ENCODE measurements at regions not wholly inside any gene's neighbourhood (a gene's known extent, or its start where the extent isn't known, plus 50 kb on each side); places are given as distances from the start of the nearest gene placed in this dataset.

- DNase-seq (no peak), ATAC-seq (no peak)
These were observed 105.5 kb upstream of the PROK2 start for GRCh38 chr3:71890356-71890931.

- DNase-seq (no peak), ATAC-seq (no peak)
These were observed 102.3 kb upstream of the PROK2 start for GRCh38 chr3:71887256-71887655.

DNA sequence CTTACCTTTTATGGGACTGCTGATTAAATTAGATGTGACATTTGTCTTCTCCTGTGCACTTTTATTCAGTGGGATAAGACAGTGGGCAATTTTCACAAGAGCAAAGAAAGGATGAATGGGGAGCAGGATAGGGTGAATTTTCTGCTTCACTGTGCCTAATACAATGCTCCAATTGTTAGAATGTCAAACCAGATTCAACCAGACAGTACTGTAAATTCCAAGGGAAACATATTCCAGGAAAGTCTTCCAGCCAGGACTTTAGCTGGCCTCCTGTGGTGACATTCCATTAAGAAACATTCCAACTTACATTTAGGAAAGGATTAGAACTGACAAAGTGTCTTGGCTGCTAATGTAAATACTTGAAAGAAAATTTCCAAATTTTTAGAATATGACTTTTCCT is 100.1 kb upstream of the PROK2 start:
- no peak for ATAC-seq
- no peak for DNase-seq

GRCh38 chr3:71881732-71882131 is 96.8 kb upstream of the PROK2 start:
- no peak for ATAC-seq
- DNase-seq: no peak

DNA sequence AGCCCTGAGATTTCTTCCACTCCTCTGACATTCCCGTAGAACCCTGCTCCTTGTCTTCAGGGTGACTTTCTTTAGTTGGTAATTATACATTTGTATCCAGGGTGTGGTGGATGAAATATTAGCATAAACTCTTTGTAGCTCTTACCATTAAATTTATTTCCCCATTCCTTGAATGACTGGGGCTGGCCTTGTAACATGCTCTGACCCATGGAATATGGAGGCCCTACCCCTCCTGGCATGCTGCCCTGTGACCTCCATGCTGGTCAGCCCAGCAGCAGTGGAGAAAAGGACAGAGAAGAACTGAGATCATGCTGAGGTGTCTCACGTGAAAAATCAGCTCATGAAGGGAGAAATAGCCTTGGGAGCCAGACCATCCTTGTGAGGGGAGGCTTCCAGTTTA is 96.1 kb upstream of the PROK2 start:
- ATAC-seq: no peak
- no peak for DNase-seq

DNA sequence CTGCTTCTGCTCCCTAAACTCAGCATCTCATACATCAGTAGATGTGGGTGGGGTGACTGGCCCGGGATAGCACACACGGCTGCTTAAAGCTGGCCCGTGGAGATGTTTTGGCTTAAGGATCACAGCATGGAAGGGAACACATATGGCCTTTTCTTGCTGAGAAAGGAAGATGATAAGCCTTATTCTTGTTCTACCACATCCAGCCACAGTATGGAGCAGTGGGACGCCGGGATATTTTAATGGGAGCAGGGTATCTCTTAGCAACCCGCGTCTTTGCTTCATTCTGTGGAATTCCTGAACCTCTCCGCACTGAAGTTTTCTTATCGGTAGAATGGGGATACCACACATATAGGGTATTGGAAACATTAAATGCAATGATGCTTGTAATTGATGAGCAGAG is 94.1 kb upstream of the PROK2 start:
- ATAC-seq (no peak), DNase-seq (no peak)

DNA sequence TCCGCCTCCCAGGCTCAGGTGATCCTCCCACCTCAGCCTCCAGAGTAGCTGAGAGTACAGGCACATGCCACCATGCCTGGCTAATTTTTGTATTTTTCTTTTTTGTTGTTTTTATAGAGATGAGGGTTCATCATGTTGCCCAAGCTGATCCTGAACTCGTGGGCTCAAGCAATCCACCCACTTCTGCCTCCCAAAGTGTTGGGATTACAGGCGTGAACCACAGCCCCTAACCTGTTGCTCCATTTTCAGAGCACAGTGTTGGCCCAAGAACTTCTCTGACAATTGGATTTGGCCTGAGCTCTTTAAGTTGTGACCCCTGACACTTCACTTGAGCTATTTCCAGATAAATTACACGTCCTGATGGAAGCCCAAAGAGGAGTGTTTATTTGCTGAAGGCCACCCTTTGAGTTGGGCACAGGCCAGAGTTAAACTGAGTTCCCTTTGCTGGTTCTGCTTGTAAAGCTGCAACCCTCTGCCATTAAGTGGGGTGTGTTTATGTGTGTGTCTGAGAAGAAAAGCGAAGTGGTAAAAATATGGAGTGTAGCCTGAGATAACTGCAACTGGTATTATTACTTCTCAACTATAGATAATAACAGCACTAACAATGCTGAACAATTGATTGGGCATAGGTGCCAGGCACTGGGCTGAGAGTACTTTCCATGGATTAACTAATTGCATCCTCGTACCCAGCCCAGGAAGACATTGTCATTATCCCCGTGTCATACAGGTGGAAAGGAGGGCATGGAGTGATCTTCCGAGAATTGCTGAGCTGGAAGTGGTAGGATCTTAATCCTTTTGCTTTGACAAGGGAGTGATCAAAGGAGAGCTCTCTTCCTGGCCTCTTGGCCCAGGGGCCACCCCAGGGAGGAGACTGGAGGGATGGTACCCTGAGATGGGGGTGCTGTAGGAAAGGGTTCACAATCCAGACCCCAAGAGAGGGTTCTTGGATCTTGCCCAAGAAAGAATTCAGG is 91.5 kb upstream of the PROK2 start:
- ATAC-seq: no peak
- no peak for DNase-seq

DNA sequence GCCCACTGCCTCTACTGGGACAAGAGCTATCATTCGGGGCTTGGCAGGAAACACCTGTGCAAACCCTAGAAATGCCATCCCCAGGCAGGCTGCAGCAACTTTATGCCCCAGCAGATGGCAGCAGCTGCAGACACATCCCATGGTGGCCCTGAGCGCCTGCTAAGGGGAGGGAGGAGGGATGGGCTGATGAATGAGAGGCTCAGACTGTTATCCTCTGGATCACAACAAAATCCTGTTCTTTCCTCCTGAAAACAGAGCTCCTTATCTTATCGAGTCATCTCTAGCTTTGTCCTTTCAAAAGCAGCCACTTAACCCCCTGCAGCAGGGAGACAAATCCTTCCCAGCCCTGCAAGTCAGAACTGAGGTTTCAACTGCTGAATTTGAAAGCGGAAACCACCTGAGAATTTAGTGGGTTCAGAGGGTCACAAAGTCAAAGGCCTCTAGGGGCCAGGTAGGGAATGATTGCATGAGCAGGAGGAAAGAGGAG is 90.6 kb upstream of the PROK2 start:
- ATAC-seq (peak; percentile 85), DNase-seq (peak; percentile 83)

GRCh38 chr3:71874618-71875017 is 89.7 kb upstream of the PROK2 start:
- no peak for DNase-seq
- ATAC-seq: no peak

- no peak for ATAC-seq
These were observed 88.2 kb upstream of the PROK2 start for GRCh38 chr3:71873093-71873611.

DNA sequence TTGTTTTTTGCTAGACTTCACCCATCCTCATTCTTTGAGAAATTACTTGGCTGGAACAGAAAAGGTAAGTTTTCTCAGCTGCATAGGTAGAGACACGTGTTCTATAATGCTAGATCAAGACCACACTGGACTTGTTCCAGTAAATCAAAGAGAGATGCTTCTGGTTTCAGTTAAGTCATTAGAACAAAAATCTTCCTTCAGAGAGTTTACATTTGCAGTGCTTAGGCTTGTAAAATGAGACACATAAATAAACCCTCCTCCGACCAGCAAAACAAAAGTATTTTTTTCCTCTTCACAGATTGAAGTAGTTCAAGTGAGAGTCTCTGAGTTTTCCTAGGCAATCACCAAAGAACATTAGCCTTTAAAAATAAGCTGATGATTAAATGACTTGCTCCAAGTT is 87.3 kb upstream of the PROK2 start:
- no peak for DNase-seq
- ATAC-seq: no peak

More at GRCh38 chr3:71873093-71873611, 88.2 kb upstream of the PROK2 start:
- DNase-seq: no peak

- ATAC-seq: no peak
- no peak for DNase-seq
These were observed 86.1 kb upstream of the PROK2 start for GRCh38 chr3:71870966-71871512.

- no peak for ATAC-seq
- no peak for DNase-seq
These were observed 83.9 kb upstream of the PROK2 start for GRCh38 chr3:71868876-71869275.

GRCh38 chr3:71865727-71866126 is 80.8 kb upstream of the PROK2 start:
- DNase-seq: no peak
- ATAC-seq: no peak

DNA sequence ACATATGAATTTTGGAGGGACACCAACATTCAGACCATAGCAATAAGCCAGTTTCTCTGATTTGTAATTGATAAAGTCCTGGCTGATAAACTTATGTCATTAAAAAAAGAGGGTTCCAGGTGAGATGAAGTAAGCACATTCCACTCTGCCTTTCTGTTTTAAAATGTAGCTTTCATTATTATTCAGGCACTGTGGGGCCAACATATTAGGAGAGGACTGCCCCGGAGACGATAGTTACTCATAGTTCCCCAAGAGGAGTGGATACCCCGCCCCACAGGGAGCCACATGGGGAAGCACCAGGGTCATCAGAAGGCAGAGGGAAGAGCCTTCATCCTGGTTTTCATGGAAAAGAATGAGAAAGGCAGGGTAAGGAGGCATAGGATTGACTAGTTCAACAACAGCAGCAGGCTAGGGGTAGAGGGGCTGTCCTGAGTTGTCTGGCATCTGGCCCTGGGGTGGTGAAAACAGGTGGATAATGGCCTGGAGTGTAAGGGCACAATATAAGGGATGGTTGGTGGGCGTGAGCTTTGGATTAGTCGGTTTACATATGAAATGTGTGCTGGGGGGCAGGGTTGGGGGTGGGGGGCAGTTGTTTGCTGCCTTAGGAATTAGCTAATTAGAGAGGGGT is 78.7 kb upstream of the PROK2 start:
- no peak for ATAC-seq
- no peak for DNase-seq

- no peak for DNase-seq
- no peak for ATAC-seq
These were observed 77.6 kb upstream of the PROK2 start for GRCh38 chr3:71862371-71863140.

DNA sequence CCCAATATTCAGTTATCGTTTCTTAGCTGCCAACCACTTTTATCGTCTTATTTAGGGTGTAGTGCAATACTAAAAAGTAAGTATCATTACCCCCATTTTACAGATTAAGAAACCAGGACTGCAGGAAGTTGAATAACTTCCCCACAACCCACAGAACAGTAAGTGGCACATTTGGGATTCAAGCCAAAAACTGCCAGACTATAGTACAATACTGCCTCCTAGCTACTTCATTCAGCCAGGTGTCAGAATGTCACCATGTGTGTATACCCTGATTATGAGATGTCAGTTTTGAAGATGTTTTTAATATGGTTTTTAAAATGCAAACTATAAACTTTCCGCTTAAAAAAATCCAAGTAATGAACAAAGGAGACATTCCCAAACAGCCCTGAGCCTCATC is 74.2 kb upstream of the PROK2 start:
- DNase-seq: no peak
- peak; percentile 43 for ATAC-seq

DNA sequence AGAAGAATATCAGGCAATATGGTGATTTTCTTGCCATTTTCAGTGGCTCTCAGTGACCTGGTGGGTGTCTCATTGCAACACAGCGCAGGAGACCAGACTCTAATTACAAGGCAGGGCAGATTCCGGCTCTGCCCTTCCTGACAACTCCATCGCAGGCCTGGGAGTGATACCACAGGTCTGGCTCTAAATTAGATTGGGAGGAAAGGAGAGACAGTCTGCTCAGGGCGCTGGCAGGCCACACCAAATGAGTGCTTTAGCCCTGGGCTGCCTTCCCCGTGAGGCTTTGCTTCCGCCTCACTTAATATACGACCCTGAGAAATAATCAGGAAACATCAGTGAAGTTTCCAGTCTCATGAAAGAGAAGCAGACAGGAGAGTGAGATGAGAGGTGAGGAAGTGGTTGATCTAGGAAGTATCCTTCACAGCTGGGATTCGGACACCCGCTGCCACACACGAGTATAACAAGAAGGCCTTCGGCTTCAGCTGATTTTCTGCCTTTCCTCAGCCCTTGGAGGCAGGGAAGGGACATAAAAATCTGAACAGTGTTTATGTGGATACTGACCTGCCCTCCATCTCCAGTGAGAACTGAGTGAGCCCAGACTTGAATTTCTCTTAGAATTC is 73.7 kb upstream of the PROK2 start:
- DNase-seq (no peak), ATAC-seq (no peak)

GRCh38 chr3:71857956-71858355 is 73.0 kb upstream of the PROK2 start:
- DNase-seq (no peak), ATAC-seq (no peak)

DNA sequence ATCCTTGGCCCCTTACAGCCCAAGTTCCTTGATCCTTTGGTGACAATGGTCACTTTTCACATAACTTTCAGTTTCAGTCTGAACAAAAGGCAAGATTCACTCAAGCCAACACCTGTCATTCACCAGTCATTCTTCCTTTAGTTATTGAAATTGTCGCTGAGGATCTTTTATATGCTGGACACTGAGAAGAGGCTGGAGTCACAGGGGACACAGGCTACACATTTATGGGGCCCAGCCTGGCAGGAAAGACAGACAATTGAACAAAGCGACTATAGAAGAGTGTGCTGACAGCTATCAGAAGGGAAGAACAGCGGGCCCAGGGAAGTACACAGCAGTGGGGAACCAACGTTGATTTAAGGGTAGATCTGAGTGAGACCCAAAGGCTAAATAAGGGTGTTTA is 69.8 kb upstream of the PROK2 start:
- no peak for ATAC-seq
- no peak for DNase-seq

GRCh38 chr3:71854096-71854495 is 69.1 kb upstream of the PROK2 start:
- ATAC-seq (no peak), DNase-seq (no peak)
